PFSK-1 (cell line): ENCODE measurements at regions not wholly inside any gene's neighbourhood (a gene's known extent, or its start where the extent isn't known, plus 50 kb on each side); places are given as distances from the start of the nearest gene placed in this dataset.

ENCODE experiments used
- FOXP2 ChIP-seq: optimal IDR thresholded peaks from 2 replicates; pipeline ENCODE3; 2011; ENCODE audit warnings: borderline replicate concordance, control low read depth, inconsistent platforms; ENCODE audit not compliant: insufficient read depth; ENCODE audit errors: extremely low read length, extremely low read depth
- POLR2AphosphoS5 ChIP-seq: IDR thresholded peaks from 2 replicates; pipeline ENCODE4 v1.6.1; 2012; ENCODE audit warnings: low read depth, mild to moderate bottlenecking, control low read depth, low read length, moderate library complexity
- SIN3A ChIP-seq: IDR thresholded peaks from 2 replicates; pipeline ENCODE4 v1.6.1; 2012; ENCODE audit warnings: mild to moderate bottlenecking, low read length, moderate library complexity, borderline replicate concordance; ENCODE audit not compliant: insufficient read depth
- TAF1 ChIP-seq: IDR thresholded peaks from 2 replicates; pipeline ENCODE4 v1.6.1; 2012; ENCODE audit warnings: low read length, control low read depth, borderline replicate concordance; ENCODE audit not compliant: insufficient read depth
- TF ChIP-seq, protein P1 (sequence below), 2 experiments: IDR thresholded peaks; 2 replicates each; pipeline versions ENCODE4 v1.6.1 to v1.8.0; 2011 to 2012; ENCODE audit warnings: low read depth in 2 of 2, low read length in 2 of 2, control low read depth in 1 of 2, inconsistent platforms in 1 of 2, mild to moderate bottlenecking in 1 of 2, moderate library complexity in 1 of 2; ENCODE audit not compliant: insufficient read depth in 1 of 2

DNA sequence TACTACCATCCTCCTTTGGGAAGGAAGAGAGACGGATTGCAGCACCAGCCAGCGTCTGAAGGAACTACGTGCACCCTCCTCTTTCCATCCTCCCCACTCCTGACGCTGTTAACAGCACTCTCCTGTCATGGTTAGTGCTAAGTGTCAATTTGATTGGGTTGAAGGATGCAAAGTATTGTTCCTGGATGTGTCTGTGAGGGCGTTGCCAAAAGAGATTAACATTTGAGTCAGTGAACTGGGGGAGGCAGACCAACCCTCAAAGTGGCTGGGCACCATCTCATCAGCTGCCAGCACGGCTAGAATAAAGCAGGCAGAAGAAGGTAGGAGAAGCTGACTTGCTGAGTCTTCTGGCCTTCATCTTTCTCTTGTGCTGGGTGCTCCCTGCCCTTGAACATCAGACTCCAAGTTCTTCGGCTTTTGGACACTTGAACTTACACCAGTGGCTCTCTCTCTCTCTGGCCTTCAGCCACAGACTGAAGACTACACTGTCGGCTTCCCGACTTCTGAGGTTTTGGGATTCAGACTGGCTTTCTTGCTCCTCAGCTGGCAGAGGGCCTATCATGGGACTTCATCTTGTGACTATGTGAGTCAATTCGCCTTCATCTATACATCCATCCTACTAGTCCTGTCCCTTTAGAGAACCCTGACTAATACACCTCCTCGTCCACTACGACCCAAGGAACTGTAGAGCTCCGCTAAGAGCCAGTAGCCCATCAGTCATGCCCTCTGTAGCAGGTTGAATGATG, 128.2 kb upstream of the HES1 start:
- TF ChIP-seq FOXP2, result no peak
- no peak for TF ChIP-seq SIN3A
- TF ChIP-seq, protein P1, sequence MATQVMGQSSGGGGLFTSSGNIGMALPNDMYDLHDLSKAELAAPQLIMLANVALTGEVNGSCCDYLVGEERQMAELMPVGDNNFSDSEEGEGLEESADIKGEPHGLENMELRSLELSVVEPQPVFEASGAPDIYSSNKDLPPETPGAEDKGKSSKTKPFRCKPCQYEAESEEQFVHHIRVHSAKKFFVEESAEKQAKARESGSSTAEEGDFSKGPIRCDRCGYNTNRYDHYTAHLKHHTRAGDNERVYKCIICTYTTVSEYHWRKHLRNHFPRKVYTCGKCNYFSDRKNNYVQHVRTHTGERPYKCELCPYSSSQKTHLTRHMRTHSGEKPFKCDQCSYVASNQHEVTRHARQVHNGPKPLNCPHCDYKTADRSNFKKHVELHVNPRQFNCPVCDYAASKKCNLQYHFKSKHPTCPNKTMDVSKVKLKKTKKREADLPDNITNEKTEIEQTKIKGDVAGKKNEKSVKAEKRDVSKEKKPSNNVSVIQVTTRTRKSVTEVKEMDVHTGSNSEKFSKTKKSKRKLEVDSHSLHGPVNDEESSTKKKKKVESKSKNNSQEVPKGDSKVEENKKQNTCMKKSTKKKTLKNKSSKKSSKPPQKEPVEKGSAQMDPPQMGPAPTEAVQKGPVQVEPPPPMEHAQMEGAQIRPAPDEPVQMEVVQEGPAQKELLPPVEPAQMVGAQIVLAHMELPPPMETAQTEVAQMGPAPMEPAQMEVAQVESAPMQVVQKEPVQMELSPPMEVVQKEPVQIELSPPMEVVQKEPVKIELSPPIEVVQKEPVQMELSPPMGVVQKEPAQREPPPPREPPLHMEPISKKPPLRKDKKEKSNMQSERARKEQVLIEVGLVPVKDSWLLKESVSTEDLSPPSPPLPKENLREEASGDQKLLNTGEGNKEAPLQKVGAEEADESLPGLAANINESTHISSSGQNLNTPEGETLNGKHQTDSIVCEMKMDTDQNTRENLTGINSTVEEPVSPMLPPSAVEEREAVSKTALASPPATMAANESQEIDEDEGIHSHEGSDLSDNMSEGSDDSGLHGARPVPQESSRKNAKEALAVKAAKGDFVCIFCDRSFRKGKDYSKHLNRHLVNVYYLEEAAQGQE (IDR thresholded peaks at IDR 0.05; ENCODE audit: insufficient read depth in 1 of 2, low read depth in 2 of 2, low read length in 2 of 2), result no peak
- TF ChIP-seq POLR2AphosphoS5, result no peak
- no peak for TF ChIP-seq TAF1

DNA sequence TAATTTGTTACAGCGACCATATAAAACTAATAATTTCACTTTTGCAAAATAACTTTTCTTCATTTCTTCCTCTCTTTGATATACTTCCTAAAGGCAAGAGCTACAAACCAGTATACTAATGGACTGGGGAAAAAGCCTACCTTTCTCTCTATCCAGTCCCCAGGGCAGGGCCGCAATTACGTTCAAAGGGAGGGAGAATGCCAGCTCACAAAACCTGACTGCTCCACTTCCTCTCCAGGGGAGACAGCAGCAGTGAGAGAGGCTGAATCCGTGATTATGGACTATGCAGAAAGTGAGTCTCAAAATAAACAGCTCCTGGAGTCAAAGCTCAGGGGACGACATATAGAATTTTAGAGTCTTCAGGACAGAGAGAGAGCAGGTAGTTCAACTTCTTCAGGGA, 126.9 kb upstream of the HES1 start:
- TF ChIP-seq POLR2AphosphoS5, result no peak
- TF ChIP-seq, protein P1 (IDR thresholded peaks at IDR 0.05; ENCODE audit: insufficient read depth in 1 of 2, low read depth in 2 of 2, low read length in 2 of 2), result no peak
- no peak for TF ChIP-seq FOXP2
- TF ChIP-seq SIN3A, result no peak
- no peak for TF ChIP-seq TAF1

DNA sequence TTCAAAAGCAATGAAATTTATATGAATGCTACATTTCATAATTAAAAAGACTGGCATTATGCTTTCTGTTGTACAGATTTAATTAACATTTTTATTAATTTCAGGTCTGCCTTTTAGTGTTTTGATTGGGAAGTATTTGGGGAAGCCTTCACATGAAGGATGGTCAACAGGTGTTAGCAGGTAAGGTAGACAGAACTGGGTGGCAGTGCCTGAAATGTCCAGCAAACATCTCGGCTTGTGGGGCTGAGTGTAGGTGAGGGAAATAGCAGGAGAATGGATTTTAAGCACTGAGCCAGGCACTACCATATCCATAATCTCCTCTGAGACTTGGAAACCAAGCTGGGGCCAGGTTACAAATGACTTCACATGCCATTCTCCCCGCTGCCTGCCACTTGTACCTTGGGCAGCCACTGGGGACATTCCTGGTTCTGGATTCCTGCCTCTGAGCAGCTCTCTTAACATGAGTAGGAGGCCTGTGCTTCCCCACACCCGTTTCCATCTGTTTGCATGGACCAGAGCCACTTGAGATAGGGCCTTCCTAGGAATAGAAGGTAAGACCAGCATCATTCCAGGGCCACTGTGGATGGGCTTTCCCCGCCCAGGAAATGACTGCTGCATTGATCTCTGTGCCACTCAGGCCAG, 125.9 kb upstream of the HES1 start:
- TF ChIP-seq POLR2AphosphoS5, result no peak
- TF ChIP-seq TAF1, result no peak
- TF ChIP-seq FOXP2, result no peak
- no peak for TF ChIP-seq SIN3A
- TF ChIP-seq, protein P1 (IDR thresholded peaks at IDR 0.05; ENCODE audit: insufficient read depth in 1 of 2, low read depth in 2 of 2, low read length in 2 of 2), result no peak

DNA sequence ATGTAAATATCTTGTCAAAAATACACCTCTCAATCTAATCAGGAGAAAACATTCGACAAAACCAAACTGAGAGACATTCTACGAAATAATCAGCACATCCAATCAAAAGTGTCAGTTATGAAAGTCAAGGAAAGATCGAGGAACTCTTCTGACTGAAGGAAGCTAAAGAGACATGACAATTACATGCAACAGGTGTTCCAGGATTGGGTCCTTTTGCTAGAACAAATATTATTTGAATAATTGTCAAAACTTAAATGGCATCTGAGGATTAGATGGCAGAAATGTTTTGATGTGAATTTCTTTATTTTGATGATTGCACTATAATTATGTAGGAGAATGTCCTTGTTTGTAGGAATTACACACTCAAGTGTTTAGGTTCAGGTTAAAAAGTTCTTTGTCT, 124.1 kb upstream of the HES1 start:
- no peak for TF ChIP-seq SIN3A
- TF ChIP-seq POLR2AphosphoS5, result no peak
- TF ChIP-seq, protein P1 (IDR thresholded peaks at IDR 0.05; ENCODE audit: insufficient read depth in 1 of 2, low read depth in 2 of 2, low read length in 2 of 2), result no peak
- no peak for TF ChIP-seq TAF1
- TF ChIP-seq FOXP2, result no peak
